Muscle of leg (tissue), 3 donors: ENCODE measurements at regions not wholly inside any gene's neighbourhood (a gene's known extent, or its start where the extent isn't known, plus 50 kb on each side); places are given as distances from the start of the nearest gene placed in this dataset.

ENCODE experiments used
- DNase-seq: peaks from one replicate; pipeline ENCODE4 v3.0.0; 2013
- H3K27ac ChIP-seq: one replicate; pipeline ENCODE4 v1.5.1; 2013; ENCODE audit warnings: mild to moderate bottlenecking, low read length, control low read depth
- H3K27me3 ChIP-seq: one replicate; pipeline ENCODE4 v1.6.1; 2013; ENCODE audit warnings: low read length; ENCODE audit not compliant: control insufficient read depth, insufficient read depth
- H3K36me3 ChIP-seq: one replicate; pipeline ENCODE4 v1.6.1; 2013; ENCODE audit warnings: low read length; ENCODE audit not compliant: control insufficient read depth, insufficient read depth
- H3K4me1 ChIP-seq: one replicate; pipeline ENCODE4 v1.6.1; 2013; ENCODE audit warnings: low read length; ENCODE audit not compliant: control insufficient read depth, insufficient read depth
- H3K4me3 ChIP-seq: one replicate; pipeline ENCODE4 v1.5.1; 2013; ENCODE audit warnings: low read length, control low read depth
- H3K9me3 ChIP-seq: replicated peaks from 2 replicates; pipeline ENCODE4 v1.6.1; 2013; ENCODE audit warnings: low read depth, low read length; ENCODE audit not compliant: control insufficient read depth
- WGBS: methylation state at CpG from one replicate; pipeline ENCODE4 v1.1.5; 2013; ENCODE audit warnings: missing lambda C conversion rate; ENCODE audit not compliant: insufficient coverage; 5-methylcytosine and 5-hydroxymethylcytosine counted together

GRCh38 chr16:86670750-86671234 lies 92.4 kb downstream of the FOXL1 start:
- Histone ChIP-seq H3K27me3 (peaks cover 39% of the 10 kb centered on the region), H3K36me3 (no peaks in the 10 kb centered on the region), H3K4me3 (no peak overlapping the region), H3K27ac (no peak overlapping the region), H3K9me3 (peaks cover 4% of the 10 kb centered on the region), H3K4me1 (peaks cover 53% of the 10 kb centered on the region)
- WGBS = 75% methylated on average over 9 of the region's 11 CpGs
- DNase-seq = no peak

GRCh38 chr16:86671486-86672178 lies 93.3 kb downstream of the FOXL1 start:
- H3K4me3 ChIP-seq = no peak overlapping the region
- peaks cover 50% of the 10 kb centered on the region for H3K4me1 ChIP-seq
- peak overlapping the region; percentile 63 for H3K27ac ChIP-seq
- H3K9me3 ChIP-seq = peaks cover 4% of the 10 kb centered on the region
- peak; percentile 91 for DNase-seq
- peaks cover 45% of the 10 kb centered on the region for H3K27me3 ChIP-seq
- WGBS = 13% methylated on average over 12 of the region's 15 CpGs
- H3K36me3 ChIP-seq = no peaks in the 10 kb centered on the region

GRCh38 chr16:86672179-86672863 lies 94.0 kb downstream of the FOXL1 start:
- H3K27me3 ChIP-seq = peaks cover 48% of the 10 kb centered on the region
- H3K27ac ChIP-seq = peak overlapping the region; percentile 35
- no peak for DNase-seq

GRCh38 chr16:86673090-86673955 lies 95.0 kb downstream of the FOXL1 start:
- WGBS = 96% methylated on average over 3 of the region's 4 CpGs
- Histone ChIP-seq H3K36me3 (no peaks in the 10 kb centered on the region), H3K27me3 (peaks cover 51% of the 10 kb centered on the region), H3K27ac (no peak overlapping the region), H3K4me3 (no peak overlapping the region), H3K4me1 (peaks cover 40% of the 10 kb centered on the region), H3K9me3 (peaks cover 4% of the 10 kb centered on the region)
- no peak for DNase-seq

More at GRCh38 chr16:86672179-86672863, 94.0 kb downstream of the FOXL1 start:
- Histone ChIP-seq H3K4me3 (no peak overlapping the region), H3K36me3 (no peaks in the 10 kb centered on the region), H3K4me1 (peaks cover 43% of the 10 kb centered on the region), H3K9me3 (peaks cover 4% of the 10 kb centered on the region)
- WGBS = 55% methylated on average over 17 of the region's 17 CpGs

DNA sequence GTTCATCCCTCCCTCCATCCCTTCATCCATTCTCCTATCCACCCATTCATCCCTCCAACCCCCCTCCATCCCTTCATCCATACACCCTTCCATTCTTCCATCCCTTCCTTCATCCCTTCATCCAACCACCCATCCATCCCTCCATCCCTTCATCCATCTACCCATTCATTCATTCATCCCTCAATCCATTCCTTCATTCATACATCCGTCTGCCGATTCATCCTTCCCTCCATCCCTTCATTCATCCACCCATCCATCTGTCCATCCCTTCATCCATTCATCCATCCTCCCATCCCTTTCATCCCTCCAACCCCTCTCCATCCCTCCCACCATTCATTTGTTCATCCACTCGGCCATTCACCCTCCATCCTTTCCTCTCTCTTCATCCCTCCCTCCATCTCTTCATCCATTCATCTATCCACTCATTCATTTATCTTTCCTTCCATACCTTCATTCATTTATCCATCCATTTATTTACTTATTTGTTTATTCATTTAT lies 95.7 kb downstream of the FOXL1 start:
- WGBS = 96% methylated on average over 3 of the region's 3 CpGs
- Histone ChIP-seq H3K4me3 (no peak overlapping the region), H3K4me1 (peaks cover 33% of the 10 kb centered on the region), H3K9me3 (peaks cover 4% of the 10 kb centered on the region), H3K27ac (no peak overlapping the region), H3K36me3 (no peaks in the 10 kb centered on the region), H3K27me3 (peaks cover 51% of the 10 kb centered on the region)
- DNase-seq = no peak

DNA sequence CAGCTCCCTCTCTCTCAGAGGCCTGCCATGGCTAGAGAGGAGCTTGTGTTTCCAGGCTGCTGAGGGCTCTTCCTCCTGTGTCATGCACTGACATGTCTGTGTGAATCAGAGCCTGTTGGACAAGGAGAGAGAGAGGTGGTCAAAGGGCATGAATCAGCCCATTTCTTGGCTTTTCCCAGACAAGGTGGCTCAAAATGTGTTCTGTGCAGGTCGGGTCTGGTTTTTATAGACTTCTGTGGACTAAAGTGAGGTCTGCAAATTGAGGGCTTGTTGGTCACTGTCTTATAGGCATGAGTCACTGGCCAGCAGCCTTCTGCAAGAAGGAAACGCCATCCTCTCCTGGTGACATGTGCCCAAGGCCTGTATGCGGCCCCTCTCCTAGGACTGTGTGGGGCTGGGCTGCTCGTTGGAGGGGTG lies 97.9 kb downstream of the FOXL1 start:
- DNase-seq = no peak
- H3K4me1 ChIP-seq = peaks cover 20% of the 10 kb centered on the region
- WGBS = 85% methylated on average over 3 of the region's 4 CpGs
- H3K27me3 ChIP-seq = peaks cover 42% of the 10 kb centered on the region
- no peak overlapping the region for H3K27ac ChIP-seq
- peaks cover 4% of the 10 kb centered on the region for H3K9me3 ChIP-seq
- H3K4me3 ChIP-seq = no peak overlapping the region
- H3K36me3 ChIP-seq = no peaks in the 10 kb centered on the region

DNA sequence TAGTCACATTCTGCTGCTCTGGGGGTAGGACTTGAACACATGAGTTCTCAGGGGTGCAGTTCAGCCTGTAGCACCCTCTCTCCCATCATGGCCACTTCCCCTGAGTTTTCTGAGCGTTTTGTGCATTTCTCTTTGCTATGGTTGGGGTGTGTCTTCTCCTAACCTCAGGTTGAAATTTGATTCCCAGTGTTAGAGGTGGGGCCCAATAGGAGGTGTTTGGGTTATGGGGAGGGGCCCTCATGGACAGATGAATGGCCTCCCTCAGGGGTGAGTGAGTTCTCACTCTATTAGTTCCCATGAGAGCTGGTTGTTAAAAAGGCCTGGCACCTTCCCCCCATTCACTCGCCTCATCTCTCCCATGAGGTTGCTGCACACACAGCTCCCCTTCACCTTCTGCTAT lies 101.1 kb downstream of the FOXL1 start:
- Histone ChIP-seq H3K27me3 (peaks cover 40% of the 10 kb centered on the region), H3K4me3 (no peak overlapping the region), H3K9me3 (no peaks in the 10 kb centered on the region), H3K27ac (no peak overlapping the region), H3K36me3 (no peaks in the 10 kb centered on the region), H3K4me1 (peaks cover 10% of the 10 kb centered on the region)
- no peak for DNase-seq
- WGBS = 71% methylated on average over 1 of the region's 2 CpGs

DNA sequence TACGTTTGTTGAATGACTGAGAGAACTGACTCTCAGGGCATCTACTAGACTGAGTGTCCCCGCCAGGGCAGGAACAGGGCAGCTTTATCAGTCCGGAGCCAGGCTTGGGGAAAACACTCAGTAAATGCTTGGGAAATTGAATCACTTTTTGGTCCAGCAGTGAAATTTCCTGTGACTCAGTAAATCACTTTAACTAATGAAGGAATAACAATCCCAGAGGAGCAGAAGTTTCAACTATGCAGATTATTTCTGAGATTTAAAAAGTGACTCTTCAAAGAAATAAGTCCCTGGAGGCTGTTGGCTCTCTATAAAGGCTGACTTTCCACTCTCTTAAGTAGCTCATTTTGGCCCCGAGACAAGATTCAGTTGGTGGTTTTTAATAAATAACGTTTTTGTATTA lies 101.8 kb downstream of the FOXL1 start:
- Histone ChIP-seq H3K9me3 (no peaks in the 10 kb centered on the region), H3K36me3 (no peaks in the 10 kb centered on the region), H3K27me3 (peaks cover 40% of the 10 kb centered on the region), H3K4me3 (no peak overlapping the region), H3K27ac (peak overlapping the region; percentile 7), H3K4me1 (peaks cover 10% of the 10 kb centered on the region)
- peak; percentile 43 for DNase-seq
- WGBS = no CpG with 5 or more reads among the region's 5 CpGs

- 40% methylated on average over 7 of the region's 8 CpGs for WGBS
- no peak overlapping the region for H3K4me3 ChIP-seq
- H3K9me3 ChIP-seq = no peaks in the 10 kb centered on the region
- no peaks in the 10 kb centered on the region for H3K36me3 ChIP-seq
- peaks cover 40% of the 10 kb centered on the region for H3K27me3 ChIP-seq
- peaks cover 10% of the 10 kb centered on the region for H3K4me1 ChIP-seq
- DNase-seq = no peak
- H3K27ac ChIP-seq = peak overlapping the region; percentile 7
Measured at GRCh38 chr16:86680661-86681030, 102.3 kb downstream of the FOXL1 start.
